ENCODE measurements at regions not wholly inside any gene's neighbourhood (a gene's known extent, or its start where the extent isn't known, plus 50 kb on each side); places are given as distances from the start of the nearest gene placed in this dataset.
"Not testable (repeated sequence)": the region's sequence is repeated elsewhere in the genome, so short reads cannot be mapped to it uniquely, and the experiment has no call there.

GRCh38 chr17:18546514-18547398, 70.2 kb downstream of the LGALS9C start:
- H3K9me3 Mint-ChIP-seq; H3K27ac Mint-ChIP-seq; H3K36me3 Mint-ChIP-seq; H3K4me1 Mint-ChIP-seq; ATAC-seq; H3K4me3 Mint-ChIP-seq; DNase-seq (ENCODE audit: low spot score in 2 of 2): not testable (repeated sequence)

GRCh38 chr17:18557086-18557485, 80.5 kb downstream of the LGALS9C start:
- H3K36me3 Mint-ChIP-seq; H3K4me1 Mint-ChIP-seq; H3K4me3 Mint-ChIP-seq; H3K27ac Mint-ChIP-seq; H3K9me3 Mint-ChIP-seq; ATAC-seq; DNase-seq (ENCODE audit: low spot score in 2 of 2): not testable (repeated sequence)

- peak overlapping the region; percentile 56 for H3K4me3 Mint-ChIP-seq
- not testable (repeated sequence) for H3K9me3 Mint-ChIP-seq, H3K36me3 Mint-ChIP-seq
- H3K4me1 Mint-ChIP-seq: peaks cover 13% of the 10 kb centered on the region
- peak overlapping the region; percentile 66 for H3K27ac Mint-ChIP-seq
- ATAC-seq: peak; percentile 87
- DNase-seq (ENCODE audit: low spot score in 2 of 2): peak in 1 of 2 donors; percentile 3
These were observed 80.7 kb downstream of the TBC1D28 start for GRCh38 chr17:18563381-18564098.

GRCh38 chr17:18564099-18564448, 80.1 kb downstream of the TBC1D28 start:
- H3K36me3 Mint-ChIP-seq, H3K9me3 Mint-ChIP-seq: not testable (repeated sequence)
- peaks cover 13% of the 10 kb centered on the region for H3K4me1 Mint-ChIP-seq
- peak; percentile 76 for ATAC-seq
- DNase-seq (ENCODE audit: low spot score in 2 of 2): peak; percentile 3 to 57
- peak overlapping the region; percentile 56 for H3K4me3 Mint-ChIP-seq
- peak overlapping the region; percentile 66 for H3K27ac Mint-ChIP-seq

- H3K4me1 Mint-ChIP-seq: peaks cover 13% of the 10 kb centered on the region
- DNase-seq (ENCODE audit: low spot score in 2 of 2); H3K9me3 Mint-ChIP-seq; H3K4me3 Mint-ChIP-seq; ATAC-seq: not testable (repeated sequence)
- H3K36me3 Mint-ChIP-seq: peaks cover 15% of the 10 kb centered on the region
- peak overlapping the region; percentile 34 for H3K27ac Mint-ChIP-seq
These were observed 75.8 kb downstream of the TBC1D28 start for GRCh38 chr17:18568108-18568995.

- H3K4me3 Mint-ChIP-seq; H3K27ac Mint-ChIP-seq; DNase-seq (ENCODE audit: low spot score in 2 of 2); ATAC-seq; H3K9me3 Mint-ChIP-seq; H3K4me1 Mint-ChIP-seq: not testable (repeated sequence)
- peaks cover 15% of the 10 kb centered on the region for H3K36me3 Mint-ChIP-seq
These were observed 74.7 kb downstream of the TBC1D28 start for GRCh38 chr17:18569489-18569913.

GRCh38 chr17:18572536-18572935, 71.7 kb downstream of the TBC1D28 start:
- H3K36me3 Mint-ChIP-seq: peaks cover 15% of the 10 kb centered on the region
- not testable (repeated sequence) for H3K4me3 Mint-ChIP-seq; DNase-seq (ENCODE audit: low spot score in 2 of 2); H3K27ac Mint-ChIP-seq; ATAC-seq; H3K9me3 Mint-ChIP-seq; H3K4me1 Mint-ChIP-seq

- not testable (repeated sequence) for H3K9me3 Mint-ChIP-seq; ATAC-seq; H3K27ac Mint-ChIP-seq; DNase-seq (ENCODE audit: low spot score in 2 of 2); H3K4me1 Mint-ChIP-seq; H3K4me3 Mint-ChIP-seq; H3K36me3 Mint-ChIP-seq
These were observed 70.1 kb downstream of the TBC1D28 start for GRCh38 chr17:18574137-18574536.
